ENCODE measurements at regions not wholly inside any gene's neighbourhood (a gene's known extent, or its start where the extent isn't known, plus 50 kb on each side); places are given as distances from the start of the nearest gene placed in this dataset.
"Not testable (repeated sequence)": the region's sequence is repeated elsewhere in the genome, so short reads cannot be mapped to it uniquely, and the experiment has no call there.

DNA sequence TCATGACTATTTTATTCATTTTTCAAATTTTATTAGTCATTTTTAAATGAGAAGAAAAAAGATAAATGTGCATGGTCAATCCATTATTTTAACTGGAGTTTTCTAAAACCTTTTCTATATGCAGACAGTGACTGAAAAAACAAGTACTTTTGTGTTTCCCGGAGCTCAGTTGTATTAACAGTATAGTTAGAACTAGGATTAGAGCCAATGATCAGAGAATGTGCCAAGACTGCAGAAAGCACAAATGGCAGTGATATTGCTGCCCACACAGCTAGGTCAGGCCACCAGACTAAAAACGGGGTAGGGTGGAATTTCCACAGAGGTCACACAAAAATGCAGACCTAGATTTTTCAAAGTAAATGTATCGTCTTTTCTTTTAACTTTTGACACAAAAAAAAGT is 163.1 kb upstream of the GRIK3 start:
- Mint-ChIP-seq H3K4me3 (ENCODE audit: low read depth, unreplicated experiment) (no peak overlapping the region), H3K27ac (ENCODE audit: unreplicated experiment) (no peak overlapping the region), H3K4me1 (ENCODE audit: low read depth, unreplicated experiment) (no peaks in the 10 kb centered on the region), H3K27me3 (ENCODE audit: unreplicated experiment) (peaks cover 47% of the 10 kb centered on the region), H3K9me3 (ENCODE audit: low read depth, unreplicated experiment) (peaks cover 2% of the 10 kb centered on the region), H3K36me3 (ENCODE audit: insufficient read depth, unreplicated experiment) (no peaks in the 10 kb centered on the region)
- DNase-seq: no peak
- TF ChIP-seq, protein P1, sequence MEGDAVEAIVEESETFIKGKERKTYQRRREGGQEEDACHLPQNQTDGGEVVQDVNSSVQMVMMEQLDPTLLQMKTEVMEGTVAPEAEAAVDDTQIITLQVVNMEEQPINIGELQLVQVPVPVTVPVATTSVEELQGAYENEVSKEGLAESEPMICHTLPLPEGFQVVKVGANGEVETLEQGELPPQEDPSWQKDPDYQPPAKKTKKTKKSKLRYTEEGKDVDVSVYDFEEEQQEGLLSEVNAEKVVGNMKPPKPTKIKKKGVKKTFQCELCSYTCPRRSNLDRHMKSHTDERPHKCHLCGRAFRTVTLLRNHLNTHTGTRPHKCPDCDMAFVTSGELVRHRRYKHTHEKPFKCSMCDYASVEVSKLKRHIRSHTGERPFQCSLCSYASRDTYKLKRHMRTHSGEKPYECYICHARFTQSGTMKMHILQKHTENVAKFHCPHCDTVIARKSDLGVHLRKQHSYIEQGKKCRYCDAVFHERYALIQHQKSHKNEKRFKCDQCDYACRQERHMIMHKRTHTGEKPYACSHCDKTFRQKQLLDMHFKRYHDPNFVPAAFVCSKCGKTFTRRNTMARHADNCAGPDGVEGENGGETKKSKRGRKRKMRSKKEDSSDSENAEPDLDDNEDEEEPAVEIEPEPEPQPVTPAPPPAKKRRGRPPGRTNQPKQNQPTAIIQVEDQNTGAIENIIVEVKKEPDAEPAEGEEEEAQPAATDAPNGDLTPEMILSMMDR (IDR thresholded peaks at IDR 0.05; ENCODE audit: unreplicated experiment): no peak
- BruUV-seq (replicated peaks): no TSS peak
- intact Hi-C loops (cut with micrococcal nuclease; ENCODE audit: unreplicated experiment): no loop called here
- CTCF ChIA-PET: no interaction called here

GRCh38 chr1:37214305-37214704 is 180.0 kb upstream of the GRIK3 start:
- CTCF ChIA-PET; H3K4me3 Mint-ChIP-seq (ENCODE audit: low read depth, unreplicated experiment); H3K4me1 Mint-ChIP-seq (ENCODE audit: low read depth, unreplicated experiment); H3K36me3 Mint-ChIP-seq (ENCODE audit: insufficient read depth, unreplicated experiment); H3K27ac Mint-ChIP-seq (ENCODE audit: unreplicated experiment); DNase-seq; intact Hi-C loops (cut with micrococcal nuclease; ENCODE audit: unreplicated experiment); H3K9me3 Mint-ChIP-seq (ENCODE audit: low read depth, unreplicated experiment); BruUV-seq (replicated peaks): not testable (repeated sequence)
- peaks cover 13% of the 10 kb centered on the region for H3K27me3 Mint-ChIP-seq (ENCODE audit: unreplicated experiment)

DNA sequence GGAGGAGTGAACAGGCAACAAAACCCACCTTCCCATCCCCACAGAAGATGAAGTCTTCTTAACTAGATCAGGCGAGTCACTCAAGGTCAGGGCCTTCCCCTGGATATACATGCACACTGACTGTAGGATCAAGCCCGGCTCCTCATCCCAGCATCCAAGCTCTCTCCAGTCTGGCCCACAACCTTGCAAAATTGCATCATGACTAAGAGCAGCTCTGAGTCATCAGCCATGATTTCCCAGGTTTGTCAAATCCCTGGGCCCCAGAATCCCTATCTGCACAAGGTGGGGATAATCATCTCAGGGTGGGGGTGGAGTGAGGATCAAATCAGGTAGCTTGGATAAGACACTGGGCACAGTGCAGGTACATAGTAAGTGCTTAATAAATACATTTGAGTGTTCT is 199.3 kb upstream of the GRIK3 start:
- Mint-ChIP-seq H3K27me3 (ENCODE audit: unreplicated experiment) (peaks cover 81% of the 10 kb centered on the region), H3K4me1 (ENCODE audit: low read depth, unreplicated experiment) (no peaks in the 10 kb centered on the region), H3K27ac (ENCODE audit: unreplicated experiment) (no peak overlapping the region), H3K9me3 (ENCODE audit: low read depth, unreplicated experiment) (no peaks in the 10 kb centered on the region), H3K36me3 (ENCODE audit: insufficient read depth, unreplicated experiment) (no peaks in the 10 kb centered on the region), H3K4me3 (ENCODE audit: low read depth, unreplicated experiment) (no peak overlapping the region)
- intact Hi-C loops (cut with micrococcal nuclease; ENCODE audit: unreplicated experiment): no loop called here
- CTCF ChIA-PET: interaction anchor here (0.7 kb wide), 1 partner anchor 343 kb away, joined by 4 read pairs; no protein-coding TSS in a partner anchor
- TF ChIP-seq, protein P1 (IDR thresholded peaks at IDR 0.05; ENCODE audit: unreplicated experiment): no peak
- no TSS peak for BruUV-seq (replicated peaks)
- no peak for DNase-seq

DNA sequence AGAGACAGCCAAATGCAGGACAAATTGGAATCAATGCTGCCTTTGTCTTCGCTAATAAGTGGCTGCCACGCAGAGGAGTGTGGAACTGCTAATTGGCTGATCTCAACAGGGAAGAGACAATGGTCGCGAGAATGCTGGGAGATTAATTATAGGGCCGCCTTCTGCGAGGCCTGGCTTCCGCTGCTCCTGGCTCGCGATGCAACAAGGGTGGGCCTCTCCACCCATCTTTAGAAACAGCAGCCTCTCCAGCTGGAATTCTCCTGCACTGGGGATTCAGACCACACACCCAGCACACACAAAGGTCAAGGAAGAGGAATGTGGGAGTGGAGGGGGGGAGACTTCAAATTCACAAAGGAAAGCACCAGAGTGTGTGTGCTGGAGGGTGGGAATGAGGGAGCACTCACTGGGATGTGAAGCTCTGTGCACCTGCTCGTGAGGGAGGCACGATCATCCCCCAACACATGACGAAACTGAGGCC is 200.7 kb upstream of the GRIK3 start:
- Mint-ChIP-seq H3K9me3 (ENCODE audit: low read depth, unreplicated experiment) (no peaks in the 10 kb centered on the region), H3K4me3 (ENCODE audit: low read depth, unreplicated experiment) (no peak overlapping the region), H3K36me3 (ENCODE audit: insufficient read depth, unreplicated experiment) (no peaks in the 10 kb centered on the region), H3K27ac (ENCODE audit: unreplicated experiment) (no peak overlapping the region), H3K27me3 (ENCODE audit: unreplicated experiment) (peaks cover 82% of the 10 kb centered on the region), H3K4me1 (ENCODE audit: low read depth, unreplicated experiment) (no peaks in the 10 kb centered on the region)
- TF ChIP-seq, protein P1 (IDR thresholded peaks at IDR 0.05; ENCODE audit: unreplicated experiment): no peak
- BruUV-seq (replicated peaks): no TSS peak
- DNase-seq: no peak
- CTCF ChIA-PET: no interaction called here
- intact Hi-C loops (cut with micrococcal nuclease; ENCODE audit: unreplicated experiment): no loop called here

DNA sequence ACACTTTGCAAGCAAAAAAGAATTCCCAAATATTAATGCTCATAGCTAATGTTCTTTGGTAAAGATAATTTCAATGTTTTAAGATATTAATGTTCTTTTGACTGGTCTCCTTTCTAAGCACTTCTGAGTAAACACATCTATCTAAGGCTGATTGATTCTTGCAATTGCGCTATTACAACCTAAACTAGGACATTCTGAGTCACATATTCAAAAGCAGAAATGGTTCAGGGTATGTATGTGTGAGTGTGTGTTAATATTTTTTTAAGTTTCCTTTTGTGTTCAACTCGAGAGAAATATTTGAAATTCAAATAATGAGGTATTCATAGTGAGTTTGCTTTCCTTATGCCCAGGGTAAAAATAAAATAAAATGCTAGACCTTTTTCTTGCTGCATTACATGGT is 203.6 kb upstream of the GRIK3 start:
- H3K36me3 Mint-ChIP-seq (ENCODE audit: insufficient read depth, unreplicated experiment): no peaks in the 10 kb centered on the region
- intact Hi-C loops (cut with micrococcal nuclease; ENCODE audit: unreplicated experiment): no loop called here
- peaks cover 99% of the 10 kb centered on the region for H3K27me3 Mint-ChIP-seq (ENCODE audit: unreplicated experiment)
- TF ChIP-seq, protein P1 (IDR thresholded peaks at IDR 0.05; ENCODE audit: unreplicated experiment): no peak
- H3K27ac Mint-ChIP-seq (ENCODE audit: unreplicated experiment): no peak overlapping the region
- DNase-seq: no peak
- H3K4me3 Mint-ChIP-seq (ENCODE audit: low read depth, unreplicated experiment): no peak overlapping the region
- BruUV-seq (replicated peaks): no TSS peak
- H3K9me3 Mint-ChIP-seq (ENCODE audit: low read depth, unreplicated experiment): no peaks in the 10 kb centered on the region
- CTCF ChIA-PET: no interaction called here
- no peaks in the 10 kb centered on the region for H3K4me1 Mint-ChIP-seq (ENCODE audit: low read depth, unreplicated experiment)
